ENCODE measurements at regions not wholly inside any gene's neighbourhood (a gene's known extent, or its start where the extent isn't known, plus 50 kb on each side); places are given as distances from the start of the nearest gene placed in this dataset.

- Histone ChIP-seq H3K27ac (ENCODE audit: extremely low read depth, low read depth, low read length) (no peak overlapping the region), H3K4me1 (replicated peaks in 1 of 2; ENCODE audit: control insufficient read depth in 2 of 2, insufficient read depth in 2 of 2, low read length in 2 of 2) (no peaks in the 10 kb centered on the region), H4K20me1 (replicated peaks; ENCODE audit: control insufficient read depth, insufficient read depth, low read length) (no peaks in the 10 kb centered on the region), H3K4me2 (ENCODE audit: insufficient read depth, low read length) (no peak overlapping the region), H2AFZ (ENCODE audit: low read depth, low read length) (no peak overlapping the region), H3K9me1 (ENCODE audit: control insufficient read depth, insufficient read depth, low read length) (no peaks in the 10 kb centered on the region), H3K9me3 (replicated peaks; ENCODE audit: control insufficient read depth, insufficient read depth, low read depth, low read length) (no peaks in the 10 kb centered on the region), H3K4me3 (no peak overlapping the region), H3K9ac (ENCODE audit: insufficient read depth in 1 of 2, low read depth in 2 of 2, low read length in 2 of 2) (no peak overlapping the region), H3K27me3 (ENCODE audit: control insufficient read depth in 2 of 2, insufficient read depth in 2 of 2, low read length in 2 of 2) (peaks cover 17 to 44% of the 10 kb centered on the region in 2 experiments), H3K79me2 (ENCODE audit: control insufficient read depth, insufficient read depth, low read length) (no peaks in the 10 kb centered on the region), H3K36me3 (ENCODE audit: control insufficient read depth, insufficient read depth, low read length) (no peaks in the 10 kb centered on the region)
- intact Hi-C loops (cut with micrococcal nuclease), result no loop called here
- ATAC-seq (no peak; the same call in 2 of the 3 replicates), DNase-seq (ENCODE audit: extremely low read depth in 1 of 4, low spot score in 3 of 4) (no peak), FAIRE-seq (no peak)
- no TSS peak for BruUV-seq (replicated peaks)
- CTCF ChIA-PET (ENCODE audit: low intra/inter-chr PET ratio), result no interaction called here
- in situ Hi-C loops (cut with MboI), result no loop called here
- WGBS (ENCODE audit: insufficient coverage, low coverage, missing lambda C conversion rate), result under 1% methylated on average over 12 of the region's 13 CpGs
- no peak for TF ChIP-seq FOXA1 (IDR thresholded peaks at IDR 0.05; ENCODE audit: borderline replicate concordance)
- no peak for TF ChIP-seq BCOR (IDR thresholded peaks at IDR 0.05)
- no peak for TF ChIP-seq ZNF511 (CRISPR knock-in tag; IDR thresholded peaks at IDR 0.05)
- TF ChIP-seq ZBTB26 (CRISPR knock-in tag; IDR thresholded peaks at IDR 0.05), result no peak
- no peak for TF ChIP-seq ELF2 (CRISPR knock-in tag; IDR thresholded peaks at IDR 0.05)
- no peak for TF ChIP-seq RBM17 (IDR thresholded peaks at IDR 0.05; ENCODE audit: borderline replicate concordance, low read depth, low read length)
- TF ChIP-seq PCBP1 (IDR thresholded peaks at IDR 0.05; ENCODE audit: low read depth, low read length, poor library complexity, severe bottlenecking), result no peak
- no peak for TF ChIP-seq DPF2 (IDR thresholded peaks at IDR 0.05)
- TF ChIP-seq XRCC4 (IDR thresholded peaks at IDR 0.05; ENCODE audit: extremely low read depth, insufficient read depth, insufficient read length), result no peak
- no peak for TF ChIP-seq MBD1 (CRISPR knock-in tag; IDR thresholded peaks at IDR 0.05)
- TF ChIP-seq HNRNPL (IDR thresholded peaks at IDR 0.05; ENCODE audit: low read depth, low read length), result no peak
- no peak for TF ChIP-seq NR4A1 (CRISPR knock-in tag; IDR thresholded peaks at IDR 0.05)
- TF ChIP-seq NR4A1 (tag; IDR thresholded peaks at IDR 0.05), result no peak
- TF ChIP-seq ZSCAN29 (IDR thresholded peaks at IDR 0.05), result no peak
- no peak for TF ChIP-seq NRF1 (conservative IDR thresholded peaks at IDR 0.05 in 1 of 2, IDR thresholded peaks at IDR 0.05 in 1 of 2)
- no peak for TF ChIP-seq ZFP1 (CRISPR knock-in tag; IDR thresholded peaks at IDR 0.05)
- TF ChIP-seq SIRT6 (IDR thresholded peaks at IDR 0.05; ENCODE audit: low read depth, low read length), result no peak
- POLR2A ChIA-PET, result no interaction called here
These were observed 92.4 kb upstream of the TMEM45B start for GRCh38 chr11:129723146-129723760.

Measured in K562 (cell line).